Left colon (tissue), 2 donors: ENCODE measurements at regions not wholly inside any gene's neighbourhood (a gene's known extent, or its start where the extent isn't known, plus 50 kb on each side); places are given as distances from the start of the nearest gene placed in this dataset.
A peak's percentile ranks its signal among the peaks of the same experiment; 100 is the strongest.
"Not testable (repeated sequence)": the region's sequence is repeated elsewhere in the genome, so short reads cannot be mapped to it uniquely, and the experiment has no call there.

Experiments used
- ATAC-seq: fragments of 200-7000 bp; cut with Tn5 transposase; one replicate; pipeline ENCODE4 v1.9.1; 2020; ENCODE audit warnings: mild to moderate bottlenecking, moderate library complexity
- DNase-seq, 2 donors: peaks; one replicate each; pipeline ENCODE4 v3.0.0-alpha.2; 2020
- intact Hi-C, 2 donors: fragments of 100-400 bp; cut with DNase I in 1 of 2; cut with micrococcal nuclease in 1 of 2; formaldehyde crosslinking; loops; one replicate each; pipeline versions ENCODE4 v1.11.2 to v1.14.0; 2022; cut with DNase I, micrococcal nuclease
- donor health status: DM: no; HTN: no; CAD: no.
- donor health status: DM: yes; HTN: yes; CAD: no.

GRCh38 chr4:68720723-68721122 lies 50.3 kb upstream of the UGT2B15 start:
- ATAC-seq, intact Hi-C loops, DNase-seq: not testable (repeated sequence)

GRCh38 chr4:68724426-68724825 lies 54.0 kb upstream of the UGT2B15 start:
- peak; percentile 50 to 52 for DNase-seq
- intact Hi-C loops = no loop called here

GRCh38 chr4:68724922-68725321 lies 54.5 kb upstream of the UGT2B15 start:
- intact Hi-C loops = no loop called here
- ATAC-seq (peak; percentile 7), DNase-seq (no peak)

More at GRCh38 chr4:68724426-68724825, 54.0 kb upstream of the UGT2B15 start:
- ATAC-seq = peak; percentile 99

- DNase-seq = peak in 1 of 2 donors; percentile 52
- peak; percentile 92 for ATAC-seq
- intact Hi-C loops = no loop called here
These were observed 62.4 kb upstream of the UGT2B15 start for GRCh38 chr4:68732653-68733466.

GRCh38 chr4:68734095-68734494 lies 63.6 kb upstream of the UGT2B15 start:
- DNase-seq (no peak), ATAC-seq (peak; percentile 28)
- intact Hi-C loops = no loop called here

- no peak for ATAC-seq
- intact Hi-C loops = no loop called here
- DNase-seq = no peak
These were observed 64.7 kb upstream of the UGT2B15 start for GRCh38 chr4:68735106-68735505.

GRCh38 chr4:68736813-68737212 lies 66.4 kb upstream of the UGT2B15 start:
- DNase-seq (peak in 1 of 2 donors; percentile 34), ATAC-seq (no peak)
- intact Hi-C loops = no loop called here

GRCh38 chr4:68738036-68738435 lies 67.6 kb upstream of the UGT2B15 start:
- intact Hi-C loops = no loop called here
- ATAC-seq (no peak), DNase-seq (no peak)

- DNase-seq = peak in 1 of 2 donors; percentile 4
- intact Hi-C loops = no loop called here
- no peak for ATAC-seq
These were observed 71.4 kb upstream of the UGT2B10 start for GRCh38 chr4:68744368-68744767.

- DNase-seq = peak; percentile 15 to 50
- intact Hi-C loops = no loop called here
These were observed 67.4 kb upstream of the UGT2B10 start for GRCh38 chr4:68748181-68748991.

GRCh38 chr4:68750555-68750954 lies 65.2 kb upstream of the UGT2B10 start:
- ATAC-seq = peak; percentile 43
- intact Hi-C loops = no loop called here
- DNase-seq = no peak

More at GRCh38 chr4:68748181-68748991, 67.4 kb upstream of the UGT2B10 start:
- peak; percentile 76 for ATAC-seq

GRCh38 chr4:68751138-68751537 lies 64.7 kb upstream of the UGT2B10 start:
- no peak for DNase-seq
- intact Hi-C loops = no loop called here
- peak; percentile 39 for ATAC-seq

- ATAC-seq (no peak), DNase-seq (no peak)
- intact Hi-C loops = no loop called here
These were observed 49.9 kb upstream of the UGT2B10 start for GRCh38 chr4:68765876-68766275.
